ENCODE measurements at regions not wholly inside any gene's neighbourhood (a gene's known extent, or its start where the extent isn't known, plus 50 kb on each side); places are given as distances from the start of the nearest gene placed in this dataset.

- Mint-ChIP-seq H3K36me3 (ENCODE audit: low read depth) (no peaks in the 10 kb centered on the region), H3K9me3 (no peaks in the 10 kb centered on the region), H3K4me3 (no peak overlapping the region), H3K27me3 (no peaks in the 10 kb centered on the region), H3K27ac (no peak overlapping the region), H3K4me1 (ENCODE audit: low read depth) (no peaks in the 10 kb centered on the region)
- no peaks in the 10 kb centered on the region for H3K36me3 ChIP-seq (ENCODE audit: insufficient read depth, low read length)
- ChIA-PET CTCF (no interaction called here), POLR2A (no interaction called here)
- ATAC-seq (ENCODE audit: poor library complexity) = no peak
- no peaks in the 10 kb centered on the region for H3K4me1 ChIP-seq (ENCODE audit: insufficient read depth, low read length)
- no peak for DNase-seq
- intact Hi-C loops (cut with DNase I, micrococcal nuclease) = no loop called here
- H3K27me3 ChIP-seq (ENCODE audit: control insufficient read depth in 1 of 2, insufficient read depth in 2 of 2, low read length in 2 of 2) = no peaks in the 10 kb centered on the region
- TF ChIP-seq CTCF (IDR thresholded peaks at IDR 0.05) = no peak
- no peak overlapping the region for H3K4me3 ChIP-seq (ENCODE audit: low read length)
- H3K27ac ChIP-seq (ENCODE audit: low read depth in 1 of 2, low read length in 2 of 2) = no peak overlapping the region
- H3K9me3 ChIP-seq (ENCODE audit: control insufficient read depth in 1 of 2, insufficient read depth in 1 of 2, low read length in 2 of 2) = no peaks in the 10 kb centered on the region
Observed at GRCh38 chr15:47507221-47507985, 209.9 kb upstream of the SEMA6D start.

- H3K4me1 Mint-ChIP-seq (ENCODE audit: low read depth) = no peaks in the 10 kb centered on the region
- ChIA-PET POLR2A (no interaction called here), CTCF (interaction anchor here (0.9 kb wide), 1 partner anchor 27 kb away, joined by 3 read pairs; no protein-coding TSS in a partner anchor)
- no peak for TF ChIP-seq CTCF (IDR thresholded peaks at IDR 0.05)
- no peak overlapping the region for H3K4me3 Mint-ChIP-seq
- H3K27me3 ChIP-seq (ENCODE audit: control insufficient read depth in 1 of 2, insufficient read depth in 2 of 2, low read length in 2 of 2) = no peaks in the 10 kb centered on the region
- no peak overlapping the region for H3K4me3 ChIP-seq (ENCODE audit: low read length)
- H3K4me1 ChIP-seq (ENCODE audit: insufficient read depth, low read length) = no peaks in the 10 kb centered on the region
- H3K27ac Mint-ChIP-seq = no peak overlapping the region
- H3K27me3 Mint-ChIP-seq = no peaks in the 10 kb centered on the region
- no peaks in the 10 kb centered on the region for H3K9me3 ChIP-seq (ENCODE audit: control insufficient read depth in 1 of 2, insufficient read depth in 1 of 2, low read length in 2 of 2)
- H3K27ac ChIP-seq (ENCODE audit: low read depth in 1 of 2, low read length in 2 of 2) = no peak overlapping the region
- H3K9me3 Mint-ChIP-seq = no peaks in the 10 kb centered on the region
- ATAC-seq (ENCODE audit: poor library complexity) (no peak), DNase-seq (no peak)
- intact Hi-C loops (cut with DNase I, micrococcal nuclease) = no loop called here
- no peaks in the 10 kb centered on the region for H3K36me3 ChIP-seq (ENCODE audit: insufficient read depth, low read length)
- no peaks in the 10 kb centered on the region for H3K36me3 Mint-ChIP-seq (ENCODE audit: low read depth)
Observed at GRCh38 chr15:47511261-47511660, 206.0 kb upstream of the SEMA6D start.

GRCh38 chr15:47513471-47513870 is 203.8 kb upstream of the SEMA6D start:
- H3K9me3 Mint-ChIP-seq = no peaks in the 10 kb centered on the region
- TF ChIP-seq CTCF (IDR thresholded peaks at IDR 0.05) = no peak
- POLR2A ChIA-PET = no interaction called here
- H3K4me3 ChIP-seq (ENCODE audit: low read length) = no peak overlapping the region
- no peaks in the 10 kb centered on the region for H3K4me1 Mint-ChIP-seq (ENCODE audit: low read depth)
- H3K27me3 Mint-ChIP-seq = no peaks in the 10 kb centered on the region
- H3K36me3 Mint-ChIP-seq (ENCODE audit: low read depth) = no peaks in the 10 kb centered on the region
- CTCF ChIA-PET = no interaction called here
- no peaks in the 10 kb centered on the region for H3K4me1 ChIP-seq (ENCODE audit: insufficient read depth, low read length)
- H3K4me3 Mint-ChIP-seq = no peak overlapping the region
- H3K9me3 ChIP-seq (ENCODE audit: control insufficient read depth in 1 of 2, insufficient read depth in 1 of 2, low read length in 2 of 2) = no peaks in the 10 kb centered on the region
- ATAC-seq (ENCODE audit: poor library complexity) (no peak), DNase-seq (no peak)
- H3K27ac ChIP-seq (ENCODE audit: low read depth in 1 of 2, low read length in 2 of 2) = no peak overlapping the region
- intact Hi-C loops (cut with DNase I, micrococcal nuclease) = no loop called here
- no peak overlapping the region for H3K27ac Mint-ChIP-seq
- H3K27me3 ChIP-seq (ENCODE audit: control insufficient read depth in 1 of 2, insufficient read depth in 2 of 2, low read length in 2 of 2) = no peaks in the 10 kb centered on the region
- H3K36me3 ChIP-seq (ENCODE audit: insufficient read depth, low read length) = no peaks in the 10 kb centered on the region

Data from CD4-positive, alpha-beta T cell (primary cell).